Stimulated activated CD4-positive, alpha-beta T cell treated with anti-CD3 and anti-CD28 coated beads, Interleukin-12 subunit alpha, Interleukin-12 subunit beta, amount 100 ng/mL, for 48 hours (primary cell): ENCODE measurements at regions not wholly inside any gene's neighbourhood (a gene's known extent, or its start where the extent isn't known, plus 50 kb on each side); places are given as distances from the start of the nearest gene placed in this dataset.
"Not testable (repeated sequence)": the region's sequence is repeated elsewhere in the genome, so short reads cannot be mapped to it uniquely, and the experiment has no call there.

Experiments used
- DNase-seq, 3 donors: peaks; one replicate each; pipeline ENCODE4 v3.0.0-alpha.2; 2020; ENCODE audit warnings: low read depth in 2 of 3, low spot score in 1 of 3

- DNase-seq = no peak
Measured at GRCh38 chr7:67463983-67464382, 467.4 kb downstream of the TYW1 start.

GRCh38 chr7:67466109-67466508 lies 469.5 kb downstream of the TYW1 start:
- DNase-seq = no peak

GRCh38 chr7:67470256-67470751 lies 473.7 kb downstream of the TYW1 start:
- no peak for DNase-seq

GRCh38 chr7:67475293-67475692 lies 478.7 kb downstream of the TYW1 start:
- DNase-seq = no peak

- no peak for DNase-seq
Measured at GRCh38 chr7:67478066-67478465, 481.4 kb downstream of the TYW1 start.

GRCh38 chr7:67484244-67484751 lies 487.7 kb downstream of the TYW1 start:
- peak in 2 of 3 donors; percentile 2 to 3 for DNase-seq

GRCh38 chr7:67486401-67486800 lies 489.8 kb downstream of the TYW1 start:
- no peak for DNase-seq

GRCh38 chr7:67487316-67487715 lies 490.7 kb downstream of the TYW1 start:
- DNase-seq = no peak

GRCh38 chr7:67489881-67490280 lies 493.2 kb downstream of the TYW1 start:
- no peak for DNase-seq

- no peak for DNase-seq
Measured at GRCh38 chr7:67493366-67493765, 496.7 kb downstream of the TYW1 start.

- no peak for DNase-seq
Measured at GRCh38 chr7:67496589-67496988, 500.0 kb downstream of the TYW1 start.

GRCh38 chr7:67497914-67498313 lies 501.3 kb downstream of the TYW1 start:
- DNase-seq = not testable (repeated sequence)

GRCh38 chr7:67502929-67503328 lies 506.3 kb downstream of the TYW1 start:
- DNase-seq = no peak

GRCh38 chr7:67505449-67505848 lies 508.8 kb downstream of the TYW1 start:
- no peak for DNase-seq

- DNase-seq = no peak
Measured at GRCh38 chr7:67512481-67512880, 515.8 kb downstream of the TYW1 start.

GRCh38 chr7:67518580-67518979 lies 521.9 kb downstream of the TYW1 start:
- DNase-seq = no peak

- no peak for DNase-seq
Measured at GRCh38 chr7:67519171-67519570, 522.5 kb downstream of the TYW1 start.

- DNase-seq = no peak
Measured at GRCh38 chr7:67522504-67522903, 525.9 kb downstream of the TYW1 start.

- DNase-seq = no peak
Measured at GRCh38 chr7:67523713-67524112, 527.1 kb downstream of the TYW1 start.

- no peak for DNase-seq
Measured at GRCh38 chr7:67525588-67525987, 529.0 kb downstream of the TYW1 start.

GRCh38 chr7:67535241-67535989 lies 538.8 kb downstream of the TYW1 start:
- DNase-seq = no peak

- no peak for DNase-seq
Measured at GRCh38 chr7:67542916-67543315, 546.3 kb downstream of the TYW1 start.
